ENCODE measurements at regions not wholly inside any gene's neighbourhood (a gene's known extent, or its start where the extent isn't known, plus 50 kb on each side); places are given as distances from the start of the nearest gene placed in this dataset.
"Not testable (repeated sequence)": the region's sequence is repeated elsewhere in the genome, so short reads cannot be mapped to it uniquely, and the experiment has no call there.

DNA sequence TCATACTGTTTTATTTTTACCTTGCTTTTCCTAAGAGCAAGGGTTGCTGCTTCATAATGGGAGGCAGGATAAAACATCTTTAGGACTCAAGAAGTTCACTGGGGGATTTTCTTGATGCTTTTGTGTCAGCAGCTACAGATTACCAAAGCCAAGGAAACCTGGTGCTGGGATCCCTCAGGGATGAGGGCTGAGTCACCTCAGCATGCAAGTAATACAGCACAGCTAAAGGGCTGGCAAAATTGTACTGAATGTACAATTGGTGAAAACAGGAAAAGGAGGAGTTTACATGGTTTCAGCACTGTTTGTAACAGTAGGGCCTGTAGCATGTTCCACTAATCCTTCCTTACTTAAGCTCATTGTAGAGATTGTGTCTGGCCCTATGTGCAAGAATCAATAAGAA lies 1056.8 kb downstream of the SORCS1 start:
- no peak for DNase-seq (ENCODE audit: low read depth in 4 of 4, low spot score in 2 of 4)

DNA sequence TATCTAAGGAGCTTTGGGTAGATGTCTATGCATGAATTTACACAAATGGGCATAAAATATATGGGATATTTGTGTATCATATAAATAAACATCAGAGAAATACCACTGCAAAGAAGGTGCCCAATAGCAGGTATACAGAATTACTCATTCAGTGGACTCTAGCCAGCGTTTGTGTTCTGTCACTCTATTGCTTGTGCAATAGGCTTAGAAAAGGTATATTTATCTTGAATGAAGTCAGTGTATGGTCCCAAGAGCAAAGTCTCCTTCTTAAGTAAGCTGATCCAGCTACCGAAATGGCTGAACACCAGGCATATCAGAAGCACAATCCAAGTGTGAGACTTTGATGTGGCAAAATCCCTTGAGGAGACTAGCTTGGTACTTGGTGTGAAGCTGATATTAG lies 1058.4 kb downstream of the SORCS1 start:
- DNase-seq (ENCODE audit: low read depth in 4 of 4, low spot score in 2 of 4) = no peak

DNA sequence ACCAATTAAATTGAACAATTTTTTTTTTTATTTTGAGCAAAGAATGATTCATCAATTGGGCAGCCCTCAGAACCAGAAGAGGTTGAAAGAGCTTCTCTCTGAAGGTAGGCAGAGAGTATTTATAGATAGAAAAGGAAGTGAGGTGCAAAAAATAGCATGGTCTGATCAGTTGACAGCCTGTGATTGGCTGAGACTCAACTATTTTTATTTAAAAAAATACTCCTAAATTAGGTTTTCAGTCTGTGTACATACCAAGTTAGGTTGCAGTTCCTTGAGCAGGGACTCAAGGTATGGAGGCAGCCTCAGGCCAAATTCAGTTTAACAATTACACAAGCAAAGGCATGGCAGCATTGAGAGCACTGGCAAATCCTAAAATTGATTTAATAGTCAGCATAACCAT lies 1074.7 kb downstream of the SORCS1 start:
- no peak for DNase-seq (ENCODE audit: low read depth in 4 of 4, low spot score in 2 of 4)

DNA sequence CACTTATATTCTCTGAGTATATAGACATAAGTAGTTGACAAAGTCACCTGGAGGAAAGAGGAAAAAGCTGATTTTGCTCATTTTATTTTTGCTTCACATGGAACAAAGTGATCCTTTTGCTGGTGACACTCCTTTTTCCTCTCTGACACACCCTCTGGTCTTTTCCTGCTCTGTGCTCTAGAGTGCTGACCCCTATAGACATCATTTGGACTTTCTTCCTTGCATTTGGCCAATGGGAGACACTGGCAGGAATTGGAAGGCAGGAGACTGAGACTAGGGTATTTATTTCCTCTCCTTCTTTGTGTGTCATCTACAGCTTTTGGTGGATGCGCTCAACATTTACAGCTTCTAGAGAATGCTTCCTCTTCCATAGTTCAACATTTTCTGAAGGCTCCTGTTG lies 1078.1 kb downstream of the SORCS1 start:
- DNase-seq (ENCODE audit: low read depth in 4 of 4, low spot score in 2 of 4) = no peak

DNA sequence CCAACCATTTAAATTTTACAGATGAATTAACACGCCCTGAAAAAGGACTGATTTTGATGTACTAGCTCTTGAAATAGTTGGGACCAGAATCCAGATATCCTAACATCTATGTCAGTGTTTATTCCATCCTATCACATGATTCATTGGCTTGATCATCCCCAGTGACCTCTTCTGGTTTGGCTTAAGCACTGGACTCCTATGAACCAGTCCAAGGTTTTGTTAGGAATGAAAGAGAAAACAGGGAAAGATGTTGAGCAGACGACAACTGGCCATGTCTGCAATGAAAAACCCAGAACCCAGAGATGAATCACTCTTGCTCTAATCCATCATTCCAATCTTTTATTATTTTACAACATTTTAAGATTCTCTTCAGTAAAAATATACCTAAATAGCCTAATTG lies 1080.9 kb downstream of the SORCS1 start:
- DNase-seq (ENCODE audit: low read depth in 4 of 4, low spot score in 2 of 4) = no peak

DNA sequence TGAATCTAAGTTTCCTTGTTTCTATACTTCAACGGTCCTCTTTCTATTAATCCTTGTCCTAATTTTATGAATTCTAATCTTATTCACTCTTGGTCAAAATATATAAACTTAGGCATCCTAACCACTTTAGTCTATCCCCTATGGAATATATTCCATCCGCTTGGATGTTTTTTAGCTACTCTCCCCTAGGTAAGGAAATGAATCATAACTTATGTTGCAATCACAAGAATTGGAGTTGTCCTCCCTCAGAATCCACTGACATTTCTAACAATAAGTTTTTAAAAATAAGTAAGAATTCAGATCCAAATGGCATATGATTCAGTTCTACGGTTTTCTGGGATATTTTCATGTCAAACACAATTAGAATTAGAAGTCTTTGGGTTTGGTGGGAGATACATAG lies 1081.6 kb downstream of the SORCS1 start:
- no peak for DNase-seq (ENCODE audit: low read depth in 4 of 4, low spot score in 2 of 4)

DNA sequence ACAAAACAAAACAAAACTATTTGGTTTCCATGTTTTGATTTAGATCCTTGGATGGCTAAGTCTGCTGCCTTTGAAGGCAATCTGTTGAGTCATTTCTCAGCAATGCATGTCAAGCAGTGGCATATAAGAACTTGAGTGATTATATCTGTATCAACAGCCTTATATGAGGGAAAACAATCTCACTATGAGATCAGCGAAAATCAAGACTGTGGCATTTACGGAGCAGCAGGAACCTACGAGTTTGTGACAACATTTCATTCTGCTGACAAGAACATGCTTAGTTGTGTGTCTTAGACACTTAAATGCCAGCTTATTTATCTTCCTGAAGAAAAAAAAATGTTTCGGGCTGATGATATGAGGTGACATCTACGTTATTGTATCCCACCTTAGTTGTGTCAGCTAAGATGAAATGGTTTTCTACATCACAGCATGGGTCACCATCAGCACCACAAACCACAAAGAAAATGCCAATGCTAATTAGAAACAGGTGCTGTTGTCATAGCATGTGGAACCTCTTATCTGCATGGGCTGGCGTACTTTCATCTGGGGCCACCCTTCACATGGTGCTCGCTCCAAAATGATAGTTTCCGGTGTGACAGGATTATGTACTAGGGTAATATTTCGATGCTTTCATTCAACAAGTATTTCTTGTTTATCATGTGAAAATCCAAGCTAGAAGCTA lies 1085.5 kb downstream of the SORCS1 start:
- DNase-seq (ENCODE audit: low read depth in 4 of 4, low spot score in 2 of 4) = no peak

DNA sequence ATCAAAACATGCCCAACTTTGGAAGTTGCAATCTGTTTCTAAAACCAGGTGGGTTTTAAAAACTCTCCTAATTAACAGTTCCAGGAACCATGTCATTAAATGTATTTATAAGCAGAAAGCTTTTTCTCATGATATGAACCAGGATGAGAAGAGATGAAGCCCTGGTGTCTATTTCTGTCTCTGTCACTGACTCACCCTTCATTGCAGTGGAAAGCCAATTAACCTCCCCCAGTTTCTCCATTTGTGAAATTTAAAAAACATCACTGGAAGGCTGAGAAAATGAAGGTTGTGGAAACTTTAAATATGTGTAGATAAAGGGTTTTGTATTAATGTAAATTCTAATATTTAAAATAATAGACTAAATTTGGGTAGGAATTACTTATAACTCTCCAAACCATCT lies 1088.0 kb downstream of the SORCS1 start:
- no peak for DNase-seq (ENCODE audit: low read depth in 4 of 4, low spot score in 2 of 4)

DNA sequence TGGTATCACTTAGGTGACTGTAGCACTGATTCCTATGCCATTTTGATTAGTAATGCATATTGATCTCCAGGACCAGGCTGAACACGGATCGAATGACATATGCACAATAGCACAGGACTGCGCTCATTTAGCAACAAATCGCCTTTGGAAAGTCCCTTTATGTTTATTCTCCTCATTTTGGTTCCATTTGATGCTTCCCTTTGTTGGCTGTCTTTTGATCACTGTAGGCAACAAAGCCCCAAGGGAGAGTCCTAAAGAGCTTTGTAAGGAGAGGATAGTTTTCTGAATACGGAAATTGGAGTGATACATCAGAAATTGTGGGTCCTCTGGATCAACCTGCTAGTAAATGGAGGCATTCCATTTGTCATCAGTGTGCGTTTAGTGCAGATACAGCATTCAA lies 1111.4 kb downstream of the SORCS1 start:
- no peak for DNase-seq (ENCODE audit: low read depth in 4 of 4, low spot score in 2 of 4)

DNA sequence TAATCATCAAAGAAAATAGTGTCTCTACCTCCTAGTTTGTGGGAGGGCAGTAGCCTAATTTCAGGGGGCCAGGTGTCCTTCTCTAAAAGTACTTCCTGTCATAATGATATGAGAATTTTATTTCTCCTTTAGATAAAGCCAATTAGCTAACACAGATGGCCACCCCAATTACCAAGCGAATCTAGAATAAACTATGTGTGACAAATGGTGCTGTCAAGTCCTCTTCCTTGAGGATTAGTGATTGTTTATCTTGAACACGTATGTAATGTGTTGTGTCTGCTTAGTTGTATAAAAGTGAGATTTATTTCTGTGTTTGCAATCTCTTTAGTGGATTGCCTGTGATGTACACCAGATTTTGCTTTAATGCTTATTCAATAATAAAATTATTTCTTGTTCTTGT lies 1120.0 kb downstream of the SORCS1 start:
- DNase-seq (ENCODE audit: low read depth in 4 of 4, low spot score in 2 of 4) = peak in 2 of 4 donors; percentile 6 to 15

DNA sequence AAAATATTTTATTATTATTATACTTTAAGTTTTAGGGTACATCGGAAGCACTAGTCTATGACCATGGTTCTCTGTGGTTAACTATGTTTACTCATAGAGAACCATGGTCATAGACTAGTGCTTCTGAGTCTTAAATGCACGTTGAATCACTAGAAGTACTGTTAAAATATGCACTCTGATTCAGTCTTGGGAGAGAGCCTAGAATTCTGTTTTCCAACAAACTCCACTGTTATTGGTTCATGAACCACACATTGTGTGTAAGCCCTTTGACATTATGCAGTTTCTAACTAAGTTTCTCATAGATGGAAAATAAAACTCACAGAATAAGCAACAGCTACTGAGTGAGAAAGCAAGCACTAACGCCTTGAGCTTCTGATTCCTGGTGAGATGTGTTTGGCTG lies 1120.6 kb downstream of the SORCS1 start:
- DNase-seq (ENCODE audit: low read depth in 4 of 4, low spot score in 2 of 4) = peak in 2 of 4 donors; percentile 4 to 45

DNA sequence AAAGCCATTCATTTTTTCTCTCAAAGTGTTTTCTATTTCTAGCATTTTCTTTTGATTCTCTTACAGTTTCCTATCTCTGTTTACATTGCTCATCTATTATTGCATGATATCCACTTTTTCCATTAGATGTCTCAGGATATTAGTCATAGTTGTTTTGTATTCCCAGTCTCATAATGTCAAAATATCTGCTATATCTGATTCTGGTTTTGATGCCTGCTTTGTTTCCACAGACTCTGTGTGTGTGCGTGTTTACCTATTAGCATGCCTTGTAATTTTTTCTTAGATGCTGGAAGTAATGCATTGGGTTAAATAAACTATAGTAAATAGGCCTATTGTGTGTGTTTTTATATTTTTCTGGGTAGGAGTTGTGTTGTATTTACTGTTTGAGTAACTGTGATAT lies 1126.3 kb downstream of the SORCS1 start:
- DNase-seq (ENCODE audit: low read depth in 4 of 4, low spot score in 2 of 4) = no peak

DNA sequence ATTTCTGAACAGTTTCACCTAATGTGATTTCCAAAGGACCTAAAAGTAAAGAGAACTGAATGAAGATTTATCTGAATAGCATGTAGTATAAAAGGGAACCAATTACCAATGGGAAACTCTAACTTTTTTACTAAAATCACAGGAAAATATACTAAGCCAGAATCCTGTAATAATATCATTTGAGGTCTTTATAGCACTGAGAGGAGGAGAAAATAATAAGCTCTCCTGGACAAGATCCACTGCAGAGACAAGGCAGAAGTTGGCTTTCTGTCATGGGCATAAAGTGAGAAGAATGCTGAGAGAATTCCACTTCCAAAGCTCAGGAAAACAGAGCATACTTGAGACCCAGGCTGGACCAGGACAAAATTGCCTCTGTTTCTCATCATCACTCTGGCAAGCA lies 1131.4 kb downstream of the SORCS1 start:
- DNase-seq (ENCODE audit: low read depth in 4 of 4, low spot score in 2 of 4) = no peak

DNA sequence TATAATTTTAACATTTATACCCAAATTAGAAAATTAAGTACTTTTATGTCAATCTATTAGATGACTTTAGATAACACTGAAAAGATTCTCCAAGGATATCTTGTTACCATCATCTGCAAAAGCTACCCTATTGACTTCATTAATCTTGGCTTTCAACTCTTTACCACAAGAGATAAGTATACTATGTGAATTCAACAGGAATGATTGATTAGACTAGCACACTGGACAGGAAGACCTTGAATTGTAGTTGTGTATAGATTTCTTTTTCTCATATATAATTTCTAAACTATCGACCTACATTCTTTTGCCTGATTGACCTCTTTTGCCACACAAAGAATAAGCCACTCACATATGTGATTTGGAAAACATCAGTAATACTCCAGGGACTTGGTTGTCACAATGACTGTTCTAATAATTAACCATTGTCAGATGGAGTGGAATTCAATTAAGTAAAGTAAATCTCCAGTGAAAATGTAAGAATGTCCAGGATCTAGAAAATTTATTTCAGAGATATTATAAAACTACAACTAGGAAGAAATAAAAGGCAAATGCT lies 1132.0 kb downstream of the SORCS1 start:
- no peak for DNase-seq (ENCODE audit: low read depth in 4 of 4, low spot score in 2 of 4)

DNA sequence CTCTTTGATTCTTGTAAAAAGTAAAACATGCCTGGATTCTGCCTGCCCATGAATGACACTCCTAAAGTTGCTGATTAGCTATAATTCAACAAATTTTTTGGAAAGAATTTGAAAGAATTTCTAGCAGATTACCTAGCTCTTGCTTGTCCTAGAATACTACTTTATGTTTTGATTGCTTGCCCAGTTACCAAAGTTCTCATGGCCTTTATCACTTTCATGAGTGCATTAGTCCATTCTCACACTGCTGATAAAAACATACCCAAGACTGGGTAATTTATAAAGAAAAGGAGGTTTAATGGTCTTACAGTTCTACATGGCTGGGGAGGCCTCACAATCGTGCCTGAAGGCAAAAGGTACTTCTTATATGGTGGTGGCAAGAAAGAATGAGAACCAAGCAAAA lies 1137.3 kb downstream of the SORCS1 start:
- DNase-seq (ENCODE audit: low read depth in 4 of 4, low spot score in 2 of 4) = no peak

DNA sequence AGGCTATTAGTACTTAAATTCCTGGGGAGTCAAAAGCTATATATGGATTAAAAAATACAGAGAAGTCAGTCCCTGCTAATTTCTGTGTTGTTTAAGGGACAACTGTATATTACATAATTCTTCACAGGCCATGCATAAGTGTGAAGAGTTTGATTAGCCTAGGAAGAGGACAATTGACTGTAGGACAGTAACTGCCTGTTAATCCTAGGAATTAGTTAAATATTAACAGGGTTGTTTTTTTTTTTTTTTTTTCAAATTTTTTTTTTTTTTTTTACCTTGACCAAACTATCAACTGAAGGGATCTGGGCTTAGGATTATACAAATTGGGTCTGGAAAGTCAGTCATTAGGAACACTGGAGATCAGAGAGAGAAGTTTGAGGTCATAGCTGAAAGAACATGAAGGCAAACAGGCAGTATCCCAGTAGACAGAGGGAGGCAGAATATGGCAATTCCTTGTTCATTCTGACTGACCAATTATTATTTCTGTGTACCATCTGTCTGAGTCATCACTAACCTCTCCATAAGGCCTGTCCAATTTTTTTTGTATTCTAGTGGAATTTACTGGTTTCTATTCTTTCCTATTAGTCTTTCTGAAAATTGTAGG lies 1139.2 kb downstream of the SORCS1 start:
- no peak for DNase-seq (ENCODE audit: low read depth in 4 of 4, low spot score in 2 of 4)

DNA sequence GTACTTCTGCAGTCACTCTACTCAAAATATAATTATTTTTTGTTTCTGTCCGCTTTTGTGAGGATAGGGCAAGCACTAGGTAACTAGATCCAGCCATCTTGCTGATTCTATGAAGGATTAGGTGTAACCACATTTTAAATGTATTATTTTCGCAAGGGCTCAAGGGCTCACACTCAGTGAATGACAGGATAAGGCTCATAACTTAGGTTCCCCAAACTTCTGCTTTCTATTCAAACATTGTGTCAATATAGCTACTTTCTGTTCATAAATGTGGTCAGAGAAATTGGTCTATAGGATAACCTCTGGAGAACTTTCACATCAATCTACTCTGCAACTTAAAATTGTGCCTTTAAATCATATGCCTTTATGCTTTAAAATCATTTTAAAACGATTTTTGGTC lies 1141.2 kb downstream of the SORCS1 start:
- DNase-seq (ENCODE audit: low read depth in 4 of 4, low spot score in 2 of 4) = no peak

DNA sequence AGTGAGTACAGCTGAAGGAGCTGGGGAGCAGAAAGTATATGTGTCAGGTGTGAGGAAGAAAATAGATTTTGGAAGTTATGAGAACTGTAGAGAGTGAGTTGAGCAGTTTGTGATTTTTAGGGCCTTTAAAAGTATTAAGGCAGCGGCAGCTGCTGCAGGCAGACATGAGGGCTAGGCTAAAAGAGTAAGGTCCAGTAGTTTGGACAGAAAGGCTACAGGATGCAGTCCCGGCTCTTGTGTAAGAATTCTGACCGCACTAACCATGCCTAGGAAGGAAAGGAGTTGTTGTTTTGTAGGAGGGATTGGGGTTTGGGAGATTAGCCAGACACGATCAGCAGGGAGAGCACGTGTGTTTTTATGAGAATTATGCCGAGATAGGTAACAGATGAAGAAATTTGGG lies 1144.9 kb downstream of the SORCS1 start:
- DNase-seq (ENCODE audit: low read depth in 4 of 4, low spot score in 2 of 4) = not testable (repeated sequence)

DNA sequence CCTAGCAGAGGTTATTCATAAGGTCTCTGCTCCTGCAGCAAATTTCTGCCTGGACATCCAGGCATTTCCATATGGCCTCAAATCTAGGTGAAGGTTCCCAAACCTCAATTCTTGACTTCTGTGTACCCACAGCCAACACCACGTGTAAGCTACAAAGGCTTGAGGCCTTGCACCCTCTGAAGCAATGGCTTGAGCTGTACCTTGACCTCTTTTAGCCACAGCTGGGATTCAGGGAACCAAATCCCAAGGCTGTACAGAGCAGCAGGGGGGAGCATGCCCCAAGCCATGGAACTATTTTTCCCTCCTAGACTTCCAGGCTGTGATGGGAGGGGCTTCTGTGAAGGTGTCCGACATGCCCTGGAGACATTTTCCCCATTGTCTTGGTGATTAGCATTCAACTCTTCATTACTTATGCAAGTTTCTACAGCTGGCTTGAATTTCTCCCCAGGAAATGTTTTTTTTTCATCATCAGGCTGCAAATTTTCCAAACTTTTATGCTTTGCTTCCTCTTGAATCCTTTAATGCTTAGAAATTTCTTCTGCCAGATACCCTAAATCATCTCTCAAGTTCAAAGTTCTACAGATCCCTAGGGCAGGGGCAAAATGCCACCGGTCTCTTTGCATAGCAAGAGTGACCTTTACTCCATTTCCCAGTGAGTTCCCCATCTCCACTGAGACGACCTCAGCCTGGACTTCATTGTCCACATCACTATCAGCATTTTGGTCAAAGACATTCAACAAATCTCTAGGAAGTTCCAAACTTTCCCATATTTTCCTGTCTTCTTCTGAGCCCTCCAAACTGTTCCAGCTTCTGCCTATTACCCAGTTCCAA lies 1148.9 kb downstream of the SORCS1 start:
- DNase-seq (ENCODE audit: low read depth in 4 of 4, low spot score in 2 of 4) = not testable (repeated sequence)

DNA sequence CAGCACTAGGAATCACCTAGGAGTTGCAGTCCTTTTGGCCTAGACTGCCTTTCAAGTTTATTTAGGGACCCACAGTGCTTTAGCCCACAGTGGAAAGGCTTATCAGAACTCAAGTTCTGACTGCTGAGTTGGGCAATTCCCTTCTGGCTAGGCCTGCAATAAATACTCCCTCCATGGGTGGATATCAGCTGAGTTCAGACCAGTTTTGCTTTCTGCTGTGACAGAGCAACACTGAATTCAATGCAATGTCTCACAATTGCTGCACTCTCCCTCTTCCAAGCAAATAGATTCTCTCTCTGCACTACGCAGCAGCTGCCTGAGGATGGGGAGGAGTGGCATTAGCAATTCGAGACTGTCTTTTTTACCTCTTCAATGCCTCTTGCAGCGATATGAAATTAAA lies 1153.3 kb downstream of the SORCS1 start:
- no peak for DNase-seq (ENCODE audit: low read depth in 4 of 4, low spot score in 2 of 4)

DNA sequence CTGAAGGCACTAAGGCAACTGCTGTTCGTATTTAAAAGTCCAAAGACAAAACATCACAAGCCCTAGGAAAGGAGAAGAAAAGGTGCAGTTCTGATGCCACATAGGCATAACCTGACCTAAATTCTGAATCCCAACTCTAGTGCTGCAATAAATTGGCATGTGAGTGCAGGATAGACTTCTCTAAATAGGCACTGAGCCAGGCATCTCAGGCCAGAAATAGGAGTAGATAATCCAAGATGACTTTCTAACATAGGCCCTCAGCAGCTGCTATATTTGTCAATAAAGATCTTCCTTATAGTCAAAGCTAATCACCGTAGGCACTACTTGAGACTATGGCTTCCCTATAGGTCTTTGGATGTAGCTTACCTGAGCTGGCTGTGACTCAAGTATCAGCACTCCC lies 1163.8 kb downstream of the SORCS1 start:
- DNase-seq (ENCODE audit: low read depth in 4 of 4, low spot score in 2 of 4) = no peak

DNA sequence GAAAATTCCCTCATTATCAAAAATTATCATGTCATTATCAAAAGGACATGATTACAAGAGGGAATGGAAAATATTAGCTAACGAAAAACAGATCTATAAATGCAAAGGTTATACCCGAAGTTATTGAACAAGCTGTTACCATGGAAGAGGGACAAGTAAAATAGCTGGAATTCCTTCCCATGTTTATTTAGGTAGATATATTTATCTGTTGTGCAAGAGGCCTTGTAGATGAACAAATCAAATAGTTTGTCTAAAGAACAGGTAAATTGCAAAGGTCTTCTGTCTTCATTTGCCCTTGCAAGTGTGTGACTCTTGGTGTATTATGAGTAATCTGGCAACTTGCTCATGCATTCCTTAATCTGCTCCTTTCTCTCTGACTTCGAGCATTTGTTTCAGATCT lies 1170.9 kb downstream of the SORCS1 start:
- DNase-seq (ENCODE audit: low read depth in 4 of 4, low spot score in 2 of 4) = no peak
